ENCODE measurements at regions not wholly inside any gene's neighbourhood (a gene's known extent, or its start where the extent isn't known, plus 50 kb on each side); places are given as distances from the start of the nearest gene placed in this dataset.
A peak's percentile ranks its signal among the peaks of the same experiment; 100 is the strongest.

DNA sequence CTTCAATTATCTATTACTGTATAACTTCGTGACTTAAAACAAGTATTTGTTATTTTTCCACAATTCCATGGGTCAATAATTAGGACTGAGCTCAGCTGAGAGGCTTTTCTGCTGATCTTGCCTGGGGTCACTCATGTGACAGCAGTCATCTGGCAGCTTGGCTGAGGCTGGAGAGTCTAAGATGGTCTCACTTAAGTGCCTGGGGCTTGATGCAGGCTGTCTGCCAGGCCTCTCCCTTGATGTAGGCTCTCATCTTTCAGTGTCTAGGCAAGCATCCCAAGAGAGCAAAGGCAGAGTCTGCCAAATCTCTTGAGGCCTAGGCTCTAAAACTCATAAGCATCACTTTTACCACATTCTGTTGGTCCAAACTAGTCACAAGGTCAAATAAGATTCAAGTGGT, 93.2 kb downstream of the NKX2-1 start:
- Histone ChIP-seq H3K27ac (ENCODE audit: insufficient read length, low read depth, low read length) (no peak overlapping the region), H3K9me3 (ENCODE audit: control insufficient read depth, low read depth, low read length) (no peaks in the 10 kb centered on the region), H3K4me2 (ENCODE audit: insufficient read depth, insufficient read length, low read length) (no peak overlapping the region), H2BK20ac (ENCODE audit: low read depth, low read length, poor library complexity, severe bottlenecking) (no peak overlapping the region), H3K4ac (ENCODE audit: low read depth, low read length) (no peak overlapping the region), H2BK120ac (ENCODE audit: low read depth, low read length, poor library complexity, severe bottlenecking) (no peak overlapping the region), H2BK5ac (ENCODE audit: insufficient read length, low read length) (no peak overlapping the region), H2AFZ (ENCODE audit: low read length) (no peak overlapping the region), H2AK5ac (ENCODE audit: insufficient read length, low read length) (no peak overlapping the region), H3K79me1 (ENCODE audit: insufficient read depth, low read depth, low read length, poor library complexity, severe bottlenecking) (no peaks in the 10 kb centered on the region), H2BK15ac (ENCODE audit: low read depth, low read length) (no peak overlapping the region), H3K79me2 (ENCODE audit: insufficient read depth, low read length) (no peaks in the 10 kb centered on the region), H3K9ac (ENCODE audit: extremely low read depth, insufficient read length, low read length) (no peak overlapping the region), H3K4me1 (ENCODE audit: insufficient read depth, low read length) (peaks cover 6% of the 10 kb centered on the region; the same call in 1 of the 2 replicates), H3K27me3 (ENCODE audit: insufficient read depth, low read length) (no peaks in the 10 kb centered on the region), H4K20me1 (ENCODE audit: control insufficient read depth, insufficient read depth, insufficient read length) (no peaks in the 10 kb centered on the region), H3K14ac (ENCODE audit: insufficient read depth, low read length) (no peak overlapping the region), H4K91ac (ENCODE audit: insufficient read length, low read depth, low read length) (no peak overlapping the region), H3K23ac (ENCODE audit: insufficient read length, low read depth, low read length) (no peak overlapping the region), H3K23me2 (ENCODE audit: insufficient read length, low read depth, low read length, poor library complexity, severe bottlenecking) (no peaks in the 10 kb centered on the region), H3T11ph (ENCODE audit: low read length) (no peak overlapping the region), H4K5ac (ENCODE audit: insufficient read length, low read depth, low read length) (no peak overlapping the region), H2BK12ac (ENCODE audit: insufficient read length, low read depth, low read length) (peak overlapping the region; percentile 92), H3K18ac (ENCODE audit: insufficient read length, low read depth, low read length) (no peak overlapping the region), H4K8ac (replicated peaks; ENCODE audit: insufficient read length, low read depth, low read length) (no peak overlapping the region), H3K56ac (ENCODE audit: insufficient read length, low read depth, low read length) (no peak overlapping the region)
- H3K4me1 Mint-ChIP-seq = peaks cover 14 to 21% of the 10 kb centered on the region in 2 experiments
- no CpG with 5 or more reads among the region's 1 CpG for WGBS (ENCODE audit: extremely low coverage, insufficient read length, low lambda C conversion rate)
- H3K4me3 Mint-ChIP-seq = no peak overlapping the region
- no peak for DNase-seq
- H3K27me3 Mint-ChIP-seq (ENCODE audit: low read depth) = peaks cover 2% of the 10 kb centered on the region; the same call in 1 of the 2 replicates
- no peaks in the 10 kb centered on the region for H3K9me3 Mint-ChIP-seq
- TF ChIP-seq, protein P1, sequence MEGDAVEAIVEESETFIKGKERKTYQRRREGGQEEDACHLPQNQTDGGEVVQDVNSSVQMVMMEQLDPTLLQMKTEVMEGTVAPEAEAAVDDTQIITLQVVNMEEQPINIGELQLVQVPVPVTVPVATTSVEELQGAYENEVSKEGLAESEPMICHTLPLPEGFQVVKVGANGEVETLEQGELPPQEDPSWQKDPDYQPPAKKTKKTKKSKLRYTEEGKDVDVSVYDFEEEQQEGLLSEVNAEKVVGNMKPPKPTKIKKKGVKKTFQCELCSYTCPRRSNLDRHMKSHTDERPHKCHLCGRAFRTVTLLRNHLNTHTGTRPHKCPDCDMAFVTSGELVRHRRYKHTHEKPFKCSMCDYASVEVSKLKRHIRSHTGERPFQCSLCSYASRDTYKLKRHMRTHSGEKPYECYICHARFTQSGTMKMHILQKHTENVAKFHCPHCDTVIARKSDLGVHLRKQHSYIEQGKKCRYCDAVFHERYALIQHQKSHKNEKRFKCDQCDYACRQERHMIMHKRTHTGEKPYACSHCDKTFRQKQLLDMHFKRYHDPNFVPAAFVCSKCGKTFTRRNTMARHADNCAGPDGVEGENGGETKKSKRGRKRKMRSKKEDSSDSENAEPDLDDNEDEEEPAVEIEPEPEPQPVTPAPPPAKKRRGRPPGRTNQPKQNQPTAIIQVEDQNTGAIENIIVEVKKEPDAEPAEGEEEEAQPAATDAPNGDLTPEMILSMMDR (conservative IDR thresholded peaks at IDR 0.05) = no peak
- no peaks in the 10 kb centered on the region for H3K36me3 Mint-ChIP-seq (ENCODE audit: insufficient read depth in 1 of 3, low read depth in 3 of 3)
- no peak overlapping the region for H3K27ac Mint-ChIP-seq
